ENCODE measurements at regions not wholly inside any gene's neighbourhood (a gene's known extent, or its start where the extent isn't known, plus 50 kb on each side); places are given as distances from the start of the nearest gene placed in this dataset.
"Not testable (repeated sequence)": the region's sequence is repeated elsewhere in the genome, so short reads cannot be mapped to it uniquely, and the experiment has no call there.

DNA sequence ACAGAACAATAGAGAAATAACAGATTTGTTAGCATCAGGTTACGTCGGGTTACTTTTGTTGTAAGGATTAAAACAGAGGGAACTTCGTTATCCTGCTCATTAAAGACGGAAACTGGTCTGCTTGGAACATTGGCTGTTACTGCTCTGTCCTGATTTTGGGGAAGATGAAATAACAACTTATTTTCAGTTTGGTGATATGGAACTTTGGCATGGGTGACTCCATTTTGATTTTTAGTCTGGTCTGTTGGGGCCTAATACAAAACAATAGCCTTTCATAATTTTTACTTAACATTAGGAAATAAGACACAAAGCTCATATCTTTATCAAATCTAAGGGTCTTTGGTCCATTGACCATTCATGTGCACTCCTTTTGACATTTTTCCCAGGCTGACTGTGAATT, 220.5 kb upstream of the DUSP10 start:
- no peak for DNase-seq (ENCODE audit: low spot score)

DNA sequence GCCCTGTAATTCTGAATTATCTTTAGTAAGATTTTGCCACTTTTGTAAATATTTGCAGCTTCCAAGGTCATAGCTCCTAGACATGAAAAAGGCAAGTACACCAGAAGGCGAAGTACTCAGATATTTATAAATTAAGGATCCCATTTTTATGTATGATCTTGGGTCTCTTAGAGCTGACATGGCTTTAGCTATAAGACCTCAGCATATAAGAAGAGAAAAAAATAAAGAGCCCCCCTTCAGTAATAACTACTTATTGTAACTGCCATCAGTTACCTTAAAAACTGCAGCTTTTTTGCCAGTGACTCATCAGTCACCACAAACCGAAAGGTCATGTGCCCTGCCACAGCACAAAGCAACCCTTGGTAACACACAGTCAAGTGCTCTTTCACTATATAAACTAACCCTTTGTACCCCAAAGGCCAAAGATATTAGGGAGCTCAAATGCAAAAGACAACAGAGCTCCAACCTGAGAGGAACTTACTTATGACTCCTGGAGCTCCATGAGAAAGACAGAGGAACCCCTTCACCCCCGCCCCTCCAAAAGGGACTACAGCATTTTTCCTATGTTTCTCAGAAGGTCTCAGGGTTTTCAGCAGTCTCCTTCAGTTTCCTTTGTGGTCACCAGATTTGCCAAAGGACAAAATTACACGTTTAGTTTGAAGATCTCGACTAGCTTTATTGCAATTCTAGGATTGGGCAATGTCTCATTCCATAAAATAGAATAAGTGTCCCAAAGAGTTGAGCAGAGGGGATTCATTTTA, 219.8 kb upstream of the DUSP10 start:
- DNase-seq (ENCODE audit: low spot score): no peak

- not testable (repeated sequence) for DNase-seq (ENCODE audit: low spot score)
These were observed 216.3 kb upstream of the DUSP10 start for GRCh38 chr1:221958161-221958562.

DNA sequence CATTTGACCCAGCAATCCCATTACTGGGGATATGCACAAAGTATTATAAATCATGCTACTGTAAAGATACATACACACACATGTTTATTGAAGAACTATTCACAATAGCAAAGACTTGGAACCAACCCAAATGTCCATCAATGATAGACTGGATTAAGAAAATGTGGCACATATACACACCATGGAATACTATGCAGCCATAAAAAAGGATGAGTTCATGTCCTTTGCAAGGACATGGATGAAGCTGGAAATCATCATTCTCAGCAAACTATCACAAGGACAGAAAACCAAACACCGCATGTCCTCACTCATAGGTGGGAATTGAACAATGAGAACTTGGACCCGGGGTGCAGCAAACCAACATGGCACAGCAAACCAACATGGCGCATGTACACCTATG, 215.5 kb upstream of the DUSP10 start:
- not testable (repeated sequence) for DNase-seq (ENCODE audit: low spot score)

DNA sequence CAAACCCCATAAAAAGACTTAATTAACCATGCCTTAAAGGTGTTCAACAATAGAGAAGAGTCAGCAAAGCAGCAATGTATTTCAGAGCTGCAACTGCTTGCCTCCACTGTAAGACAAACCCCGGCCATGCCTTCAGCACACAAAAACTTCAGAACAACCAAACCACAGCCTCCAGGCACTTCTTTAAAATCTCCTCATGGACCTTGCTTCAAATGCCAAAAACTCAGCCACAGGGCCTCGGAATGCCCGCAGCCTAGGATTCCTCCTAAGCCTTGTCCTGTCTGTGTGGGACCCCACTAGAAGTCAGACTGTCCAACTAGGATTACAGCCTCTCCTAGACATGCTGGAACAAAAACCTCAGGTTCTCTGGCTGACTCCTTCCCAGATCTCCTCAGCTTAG, 208.1 kb upstream of the DUSP10 start:
- DNase-seq (ENCODE audit: low spot score): no peak

GRCh38 chr1:221948459-221948858, 206.6 kb upstream of the DUSP10 start:
- no peak for DNase-seq (ENCODE audit: low spot score)

- DNase-seq (ENCODE audit: low spot score): no peak
These were observed 205.8 kb upstream of the DUSP10 start for GRCh38 chr1:221947731-221948130.

DNA sequence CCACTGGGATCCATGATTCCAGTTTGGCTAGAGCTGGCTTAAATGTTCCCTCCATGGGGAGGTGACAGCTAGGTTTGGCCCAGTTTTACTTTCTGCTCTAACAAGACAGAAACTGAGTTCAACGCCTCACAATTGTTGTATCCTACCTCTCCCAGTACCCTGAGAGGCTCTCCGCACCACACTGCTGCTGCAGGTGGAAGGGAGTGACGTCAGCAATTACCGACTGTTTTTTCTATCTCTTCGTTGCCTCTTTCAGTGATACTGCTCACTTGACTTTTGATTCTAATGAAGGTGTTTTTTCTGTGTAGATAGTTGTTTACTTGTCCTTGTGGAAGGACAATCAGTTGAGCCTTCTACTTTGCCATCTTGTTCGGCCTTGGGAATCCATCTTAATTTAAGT, 204.9 kb upstream of the DUSP10 start:
- DNase-seq (ENCODE audit: low spot score): no peak

GRCh38 chr1:221945669-221946068, 203.8 kb upstream of the DUSP10 start:
- DNase-seq (ENCODE audit: low spot score): no peak

GRCh38 chr1:221944247-221944870, 202.5 kb upstream of the DUSP10 start:
- no peak for DNase-seq (ENCODE audit: low spot score)

DNA sequence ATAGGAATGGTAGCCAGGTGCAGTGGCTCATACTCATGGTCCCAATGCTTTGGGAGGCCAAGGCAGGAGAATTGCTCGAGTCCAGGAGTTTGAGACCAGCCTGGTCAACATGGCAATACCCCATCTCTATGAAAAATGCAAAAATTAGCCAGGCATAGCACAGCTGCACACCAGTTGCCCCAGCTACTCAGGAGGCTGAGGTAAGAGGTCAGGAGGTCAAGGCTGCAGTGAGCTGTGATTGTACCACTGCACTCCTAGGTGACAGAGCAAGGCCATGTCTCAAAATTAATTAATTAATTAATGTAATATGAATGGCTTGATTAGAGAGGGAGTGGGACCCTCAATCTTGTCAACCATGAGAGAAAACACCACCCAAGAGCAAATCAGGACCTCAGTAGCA, 198.7 kb upstream of the DUSP10 start:
- no peak for DNase-seq (ENCODE audit: low spot score)

DNA sequence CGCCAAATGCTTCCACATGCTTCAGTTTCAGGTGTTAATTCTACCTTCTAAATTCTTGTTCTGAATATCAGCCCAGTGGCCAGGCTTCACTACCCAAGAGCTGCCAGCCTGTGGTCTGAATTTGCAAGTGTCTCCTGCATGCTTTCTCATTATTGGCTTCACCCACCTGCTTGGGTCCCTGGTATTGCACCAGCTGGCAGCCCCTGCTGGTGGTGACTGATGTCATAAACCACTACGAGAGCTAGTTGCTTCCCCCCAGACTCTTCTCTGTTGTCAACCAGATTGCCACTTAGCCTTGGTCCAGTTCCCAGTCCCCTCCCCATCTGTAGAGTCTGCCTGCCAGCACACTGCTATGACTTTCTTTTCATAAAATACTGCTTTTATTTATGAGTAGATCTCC, 197.7 kb upstream of the DUSP10 start:
- DNase-seq (ENCODE audit: low spot score): no peak

GRCh38 chr1:221937155-221937953, 195.5 kb upstream of the DUSP10 start:
- DNase-seq (ENCODE audit: low spot score): no peak

- no peak for DNase-seq (ENCODE audit: low spot score)
These were observed 191.9 kb upstream of the DUSP10 start for GRCh38 chr1:221933814-221934213.

- no peak for DNase-seq (ENCODE audit: low spot score)
These were observed 184.6 kb upstream of the DUSP10 start for GRCh38 chr1:221926441-221926840.

GRCh38 chr1:221925947-221926346, 184.1 kb upstream of the DUSP10 start:
- DNase-seq (ENCODE audit: low spot score): no peak

DNA sequence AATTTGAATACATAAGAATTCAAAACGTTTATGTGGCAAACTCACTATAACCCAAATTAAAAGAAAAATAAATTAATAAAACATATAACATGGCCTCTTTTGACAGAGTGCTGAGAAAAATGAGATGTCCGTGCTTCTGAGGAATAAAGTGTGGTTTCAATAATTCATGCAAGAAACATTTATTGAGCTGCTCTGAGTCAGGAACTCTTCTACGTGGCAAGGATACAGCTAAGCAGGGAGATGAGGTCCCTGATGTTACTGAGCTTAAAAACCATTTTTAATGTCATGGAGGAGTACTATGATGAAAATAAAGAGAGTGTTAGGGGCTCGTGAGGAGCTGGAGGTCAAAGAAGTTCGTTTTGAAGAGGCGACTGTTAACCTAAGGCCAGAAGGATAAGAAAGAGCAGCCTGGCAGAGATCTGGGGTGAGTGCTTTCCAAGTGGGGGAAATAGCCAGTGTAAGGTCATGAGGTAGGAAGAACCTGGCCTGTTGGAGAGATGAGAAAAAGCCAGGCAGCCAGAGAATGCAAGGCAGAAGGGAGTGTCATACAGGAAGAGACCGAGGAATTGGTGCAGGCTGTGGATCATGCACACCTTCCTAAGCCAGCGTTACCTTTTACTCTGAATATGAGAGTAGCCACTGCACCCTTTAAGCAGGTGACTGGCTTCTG, 182.2 kb upstream of the DUSP10 start:
- no peak for DNase-seq (ENCODE audit: low spot score)

DNA sequence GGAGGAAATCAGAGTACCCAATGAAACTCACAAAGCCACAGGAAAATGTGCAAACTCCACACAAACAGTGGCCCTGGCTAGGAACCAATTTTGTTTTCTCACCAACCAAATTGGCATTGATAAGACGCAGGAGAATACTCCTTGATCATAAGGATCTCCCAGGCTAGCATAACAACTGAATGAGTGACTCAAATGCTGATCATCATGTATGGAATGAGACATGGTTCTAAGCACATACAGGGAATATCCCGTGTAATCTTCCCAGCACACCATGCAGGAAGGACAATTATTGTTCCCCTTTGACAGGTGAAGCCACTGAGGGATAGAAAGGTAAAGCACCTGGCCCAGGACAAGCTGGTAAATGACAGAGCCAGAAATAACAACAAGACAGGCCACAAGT, 180.0 kb upstream of the DUSP10 start:
- no peak for DNase-seq (ENCODE audit: low spot score)

DNA sequence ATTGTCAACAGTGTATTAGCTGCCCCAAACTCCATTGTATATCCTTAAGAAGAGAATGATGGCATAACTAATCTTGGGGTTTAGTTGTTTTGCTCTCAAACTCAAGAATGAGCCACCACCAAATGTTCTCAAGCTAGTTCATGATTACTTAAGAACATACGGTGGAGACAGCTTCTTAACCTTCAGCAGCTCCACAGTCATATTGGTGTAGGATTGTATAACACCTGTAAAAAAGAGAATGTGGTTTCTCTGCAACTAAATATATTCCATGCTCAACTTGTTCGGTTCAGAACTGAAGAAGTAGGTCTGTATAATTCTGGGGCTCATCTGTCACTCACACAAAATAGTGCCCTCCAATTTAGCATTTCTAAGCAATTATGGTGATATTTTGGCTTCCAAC, 177.9 kb upstream of the DUSP10 start:
- DNase-seq (ENCODE audit: low spot score): no peak

GRCh38 chr1:221919341-221919740, 177.5 kb upstream of the DUSP10 start:
- no peak for DNase-seq (ENCODE audit: low spot score)

DNA sequence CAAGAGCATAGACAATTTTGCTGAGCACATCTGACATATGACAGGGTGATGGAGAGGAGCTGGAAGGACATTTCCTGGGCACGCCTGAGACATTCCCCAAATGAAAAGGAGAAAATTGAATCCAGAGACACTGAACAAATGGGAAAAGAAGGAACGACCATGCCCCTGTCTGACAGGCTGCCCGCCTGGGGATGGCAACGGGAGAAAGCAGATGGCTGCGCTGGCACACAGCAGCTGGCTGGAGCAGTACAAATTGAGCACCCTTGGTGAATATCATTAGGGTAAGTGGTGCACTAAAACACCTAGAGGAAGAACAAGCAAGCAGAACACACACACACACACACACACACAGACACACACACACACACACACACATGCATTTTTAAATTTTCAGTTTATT, 174.3 kb upstream of the DUSP10 start:
- DNase-seq (ENCODE audit: low spot score): no peak

- no peak for DNase-seq (ENCODE audit: low spot score)
These were observed 173.9 kb upstream of the DUSP10 start for GRCh38 chr1:221915764-221916163.
